ENCODE measurements at regions not wholly inside any gene's neighbourhood (a gene's known extent, or its start where the extent isn't known, plus 50 kb on each side); places are given as distances from the start of the nearest gene placed in this dataset.

- Histone ChIP-seq H3K9me3 (ENCODE audit: control insufficient read depth, insufficient read depth, low read length) (no peaks in the 10 kb centered on the region), H3K4me3 (ENCODE audit: low read depth, low read length) (no peak overlapping the region), H3K27ac (ENCODE audit: low read depth, low read length) (no peak overlapping the region), H3K27me3 (ENCODE audit: control insufficient read depth, insufficient read depth, low read length) (no peaks in the 10 kb centered on the region)
- DNase-seq (ENCODE audit: low read depth, low spot score) = no peak
- no peak for TF ChIP-seq CTCF (IDR thresholded peaks at IDR 0.05; ENCODE audit: low read depth, low read length)
- ChIA-PET CTCF (no interaction called here), POLR2A (no interaction called here)
Measured at GRCh38 chr3:151644020-151644620, 89.6 kb upstream of the AADACL2 start.

- Histone ChIP-seq H3K4me3 (ENCODE audit: low read depth, low read length) (no peak overlapping the region), H3K9me3 (ENCODE audit: control insufficient read depth, insufficient read depth, low read length) (no peaks in the 10 kb centered on the region), H3K27ac (ENCODE audit: low read depth, low read length) (no peak overlapping the region), H3K27me3 (ENCODE audit: control insufficient read depth, insufficient read depth, low read length) (no peaks in the 10 kb centered on the region)
- DNase-seq (ENCODE audit: low read depth, low spot score) = no peak
- no peak for TF ChIP-seq CTCF (IDR thresholded peaks at IDR 0.05; ENCODE audit: low read depth, low read length)
- ChIA-PET CTCF (interaction anchor here (0.5 kb wide), 1 partner anchor 17 kb away, joined by 9 read pairs; no protein-coding TSS in a partner anchor), POLR2A (no interaction called here)
Measured at GRCh38 chr3:151639418-151639740, 94.3 kb upstream of the AADACL2 start.

GRCh38 chr3:151638555-151639417, 94.9 kb upstream of the AADACL2 start:
- Histone ChIP-seq H3K27me3 (ENCODE audit: control insufficient read depth, insufficient read depth, low read length) (no peaks in the 10 kb centered on the region), H3K4me3 (ENCODE audit: low read depth, low read length) (no peak overlapping the region), H3K9me3 (ENCODE audit: control insufficient read depth, insufficient read depth, low read length) (no peaks in the 10 kb centered on the region), H3K27ac (ENCODE audit: low read depth, low read length) (no peak overlapping the region)
- POLR2A ChIA-PET = no interaction called here
- CTCF ChIA-PET = no interaction called here
- TF ChIP-seq CTCF (IDR thresholded peaks at IDR 0.05; ENCODE audit: low read depth, low read length) = no peak
- no peak for DNase-seq (ENCODE audit: low read depth, low spot score)

GRCh38 chr3:151635905-151636304, 97.8 kb upstream of the AADACL2 start:
- CTCF ChIA-PET = no interaction called here
- Histone ChIP-seq H3K4me3 (ENCODE audit: low read depth, low read length) (no peak overlapping the region), H3K9me3 (ENCODE audit: control insufficient read depth, insufficient read depth, low read length) (no peaks in the 10 kb centered on the region), H3K27ac (ENCODE audit: low read depth, low read length) (no peak overlapping the region), H3K27me3 (ENCODE audit: control insufficient read depth, insufficient read depth, low read length) (no peaks in the 10 kb centered on the region)
- POLR2A ChIA-PET = no interaction called here
- no peak for DNase-seq (ENCODE audit: low read depth, low spot score)
- no peak for TF ChIP-seq CTCF (IDR thresholded peaks at IDR 0.05; ENCODE audit: low read depth, low read length)

- ChIA-PET CTCF (no interaction called here), POLR2A (no interaction called here)
- Histone ChIP-seq H3K4me3 (ENCODE audit: low read depth, low read length) (no peak overlapping the region), H3K27me3 (ENCODE audit: control insufficient read depth, insufficient read depth, low read length) (no peaks in the 10 kb centered on the region), H3K9me3 (ENCODE audit: control insufficient read depth, insufficient read depth, low read length) (no peaks in the 10 kb centered on the region), H3K27ac (ENCODE audit: low read depth, low read length) (no peak overlapping the region)
- no peak for DNase-seq (ENCODE audit: low read depth, low spot score)
- TF ChIP-seq CTCF (IDR thresholded peaks at IDR 0.05; ENCODE audit: low read depth, low read length) = no peak
Measured at GRCh38 chr3:151631946-151632345, 101.8 kb upstream of the AADACL2 start.

Measured in AG04450 (cell line).